ENCODE measurements at regions not wholly inside any gene's neighbourhood (a gene's known extent, or its start where the extent isn't known, plus 50 kb on each side); places are given as distances from the start of the nearest gene placed in this dataset.
A peak's percentile ranks its signal among the peaks of the same experiment; 100 is the strongest.
"Not testable (repeated sequence)": the region's sequence is repeated elsewhere in the genome, so short reads cannot be mapped to it uniquely, and the experiment has no call there.

DNA sequence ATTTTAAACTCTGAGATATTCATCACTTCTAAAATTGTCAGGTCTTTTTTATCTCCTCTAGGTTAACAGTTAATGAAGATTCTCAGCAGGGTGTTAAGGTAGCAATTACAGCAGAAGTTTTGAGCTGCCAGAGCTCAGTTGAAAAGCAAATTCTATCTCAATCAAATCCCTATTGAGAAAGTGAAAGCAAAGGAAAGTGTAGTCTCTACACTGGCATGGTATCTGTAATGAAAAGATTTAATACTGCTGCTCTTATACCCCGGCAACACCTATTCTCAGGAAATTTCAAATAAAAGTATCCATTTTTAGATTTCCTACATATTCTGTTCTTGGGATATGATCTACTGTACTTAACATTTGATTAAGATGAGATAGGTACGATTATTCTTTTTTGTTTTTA is 913.5 kb downstream of the MRPL39 start:
- DNase-seq, result no peak

GRCh38 chr21:24681456-24681855 is 925.8 kb downstream of the MRPL39 start:
- DNase-seq, result no peak

DNA sequence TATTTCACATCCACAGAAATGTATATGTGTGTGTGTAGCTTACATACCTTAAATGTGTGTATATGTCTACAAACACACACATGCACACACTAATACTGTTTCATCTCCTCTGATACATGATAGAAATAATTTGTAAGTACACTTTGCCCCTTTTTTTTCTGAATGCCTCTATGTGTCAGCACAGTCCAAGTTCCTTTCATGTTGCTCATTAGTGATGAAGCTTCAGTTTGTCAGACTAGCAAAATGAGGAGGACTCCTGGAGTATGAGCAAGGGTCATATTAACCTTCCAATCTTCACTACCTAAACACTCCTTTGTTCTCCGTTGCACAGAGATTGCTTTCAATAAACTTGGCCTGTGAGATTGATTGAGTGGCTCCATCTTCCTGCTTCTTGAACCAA is 935.4 kb downstream of the MRPL39 start:
- no peak for DNase-seq

DNA sequence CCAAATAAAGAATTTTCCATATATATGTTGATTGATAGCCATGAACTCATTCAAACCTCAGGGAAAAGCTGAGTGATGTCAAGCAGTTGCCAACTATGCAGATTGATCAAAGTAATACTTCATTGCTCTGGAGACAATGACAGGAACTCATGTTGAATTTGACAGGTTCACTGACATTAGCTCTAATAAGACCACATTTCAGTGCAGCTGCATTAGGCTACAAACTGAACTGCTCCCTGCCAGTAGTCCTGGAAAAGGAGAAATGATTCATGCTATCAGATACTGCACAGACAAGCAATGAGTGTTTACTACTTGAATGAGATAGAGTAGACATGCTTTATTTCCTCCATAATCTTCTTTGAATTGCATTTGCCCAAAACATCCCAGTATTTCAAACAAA is 948.4 kb downstream of the MRPL39 start:
- no peak for DNase-seq

- DNase-seq, result no peak
Measured at GRCh38 chr21:24658026-24658425, 949.3 kb downstream of the MRPL39 start.

- no peak for DNase-seq
Measured at GRCh38 chr21:24649691-24650090, 957.6 kb downstream of the MRPL39 start.

DNA sequence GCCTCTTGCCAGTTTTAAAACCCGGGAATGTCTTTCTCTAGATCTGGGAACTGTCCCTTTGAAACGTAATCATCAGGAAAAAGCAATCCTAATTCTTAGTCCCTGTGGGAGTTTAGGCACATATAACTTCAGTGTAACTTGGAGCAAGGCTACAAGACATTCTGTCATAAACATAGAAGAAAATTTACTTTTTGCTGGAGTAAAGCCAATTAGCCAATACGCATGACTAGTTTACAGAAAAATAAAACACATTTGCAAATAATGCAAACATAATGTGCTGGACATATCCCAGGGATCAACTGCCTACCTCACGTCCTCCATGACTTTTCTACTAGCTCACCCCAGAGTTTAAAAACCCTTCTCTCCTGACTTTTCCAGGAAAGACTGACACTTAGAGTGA is 970.6 kb downstream of the MRPL39 start:
- no peak for DNase-seq

GRCh38 chr21:24634749-24635148 is 972.5 kb downstream of the MRPL39 start:
- no peak for DNase-seq

DNA sequence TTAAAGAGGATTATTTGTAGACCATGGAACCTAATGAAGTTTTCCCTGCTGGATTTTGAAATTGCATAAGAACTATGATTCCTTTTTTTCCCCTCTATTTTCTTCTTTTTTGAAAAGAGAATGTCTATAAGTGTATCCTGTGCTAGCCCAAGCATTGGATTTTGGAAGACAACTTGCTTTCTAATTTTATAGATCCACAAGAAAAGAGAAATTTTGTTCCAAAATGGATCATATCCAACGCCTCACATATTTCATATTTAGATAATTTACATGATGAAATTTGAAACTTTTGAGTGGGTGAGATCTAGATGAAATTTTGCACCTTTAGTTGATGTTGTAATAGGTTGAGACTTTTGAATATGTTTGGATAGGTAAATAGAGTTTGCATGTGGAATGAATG is 978.7 kb downstream of the MRPL39 start:
- DNase-seq, result no peak

- DNase-seq, result no peak
Measured at GRCh38 chr21:24628046-24628445, 979.2 kb downstream of the MRPL39 start.

DNA sequence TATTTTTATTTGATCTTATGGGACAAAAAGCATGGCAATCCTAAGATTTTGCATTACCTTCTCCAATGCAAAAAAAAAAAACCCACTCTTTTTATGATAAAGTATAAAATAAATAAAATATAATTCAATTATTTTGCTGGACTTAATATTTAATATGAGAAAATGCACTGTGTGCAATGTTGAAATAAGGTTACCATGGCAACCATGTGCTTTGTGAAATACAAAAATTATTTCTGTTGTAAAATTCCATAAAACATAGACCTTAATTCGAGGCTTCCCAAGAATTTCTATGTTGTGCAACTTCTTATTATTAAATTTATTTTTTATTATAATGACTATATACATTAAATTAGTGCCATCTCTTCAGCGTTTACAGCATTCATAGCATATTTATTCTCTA is 989.5 kb downstream of the MRPL39 start:
- DNase-seq, result no peak

DNA sequence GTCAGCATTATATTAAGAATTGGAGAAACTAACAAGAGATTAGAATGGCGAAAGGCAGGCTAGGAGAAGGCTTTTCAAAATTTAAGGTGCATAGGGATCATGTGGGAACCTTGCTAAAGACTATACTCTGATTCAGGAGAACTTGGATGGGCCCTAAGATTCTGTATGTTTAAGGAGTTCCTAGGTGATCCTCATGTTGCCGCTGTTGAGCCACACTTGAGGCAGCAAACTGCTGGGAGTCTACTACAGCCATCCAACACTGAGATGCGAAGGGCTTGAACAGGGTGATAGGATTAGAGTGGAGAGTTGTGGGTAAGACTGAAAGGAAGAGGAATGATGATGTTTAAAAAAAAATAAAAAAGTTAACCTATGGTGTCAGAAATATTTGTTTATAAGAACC is 1013.2 kb downstream of the MRPL39 start:
- DNase-seq, result no peak

- no peak for DNase-seq
Measured at GRCh38 chr21:24590261-24590660, 1017.0 kb downstream of the MRPL39 start.

GRCh38 chr21:24583473-24583872 is 1023.8 kb downstream of the MRPL39 start:
- no peak for DNase-seq

DNA sequence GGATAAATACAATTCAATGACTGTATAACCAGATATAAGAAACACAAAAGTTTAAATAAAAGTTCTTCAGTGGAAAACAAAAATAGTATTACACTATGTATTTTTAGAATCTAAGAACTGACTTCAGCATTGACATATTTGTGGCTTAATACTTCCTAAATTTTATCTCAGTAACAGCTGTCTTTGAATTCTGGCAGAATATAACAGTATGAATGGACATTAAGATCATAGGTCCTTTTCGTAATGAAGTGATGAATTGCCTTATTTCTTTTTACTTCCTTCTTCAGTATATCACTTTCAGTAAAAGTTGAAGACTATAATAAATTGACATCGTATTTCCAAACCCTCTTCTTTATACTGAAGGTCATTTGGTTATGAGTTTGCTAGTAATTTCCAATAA is 1030.0 kb downstream of the MRPL39 start:
- no peak for DNase-seq

DNA sequence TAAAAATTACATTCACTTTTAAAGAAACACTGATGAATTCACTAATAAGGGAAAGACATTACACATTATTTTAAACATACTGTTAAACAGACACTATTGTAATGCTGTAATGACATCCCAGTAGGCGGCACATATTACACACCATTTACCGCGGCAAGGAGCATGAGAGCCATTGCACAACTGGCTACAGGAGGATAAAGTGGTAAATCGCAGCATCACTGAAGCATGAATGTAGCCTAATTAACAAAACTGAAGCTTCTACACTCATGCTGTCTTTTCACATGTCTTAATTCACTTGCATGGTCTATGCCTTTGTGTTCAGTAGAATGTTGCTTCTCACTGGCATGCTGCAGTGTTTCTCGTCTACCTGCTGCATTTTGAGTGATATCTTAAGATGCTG is 1046.0 kb downstream of the MRPL39 start:
- DNase-seq, result no peak

DNA sequence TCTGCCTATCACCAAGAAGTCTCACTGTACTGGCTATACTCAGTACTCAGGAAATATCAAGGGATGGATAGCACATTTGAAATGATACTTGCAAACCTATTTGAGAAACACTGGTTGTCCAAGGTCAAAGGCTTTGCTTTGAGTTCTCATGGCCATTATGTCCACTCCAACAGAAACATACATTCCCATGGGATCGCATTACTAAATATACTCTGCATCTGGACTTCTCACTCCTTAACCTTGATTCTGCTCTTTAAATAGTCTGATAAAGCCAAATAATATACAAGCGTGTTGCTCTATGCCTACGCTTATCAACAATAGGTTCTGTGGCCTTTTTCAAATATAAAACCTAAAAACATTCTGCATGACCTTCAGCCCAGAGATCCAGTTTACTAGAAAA is 1054.8 kb downstream of the MRPL39 start:
- DNase-seq, result no peak

DNA sequence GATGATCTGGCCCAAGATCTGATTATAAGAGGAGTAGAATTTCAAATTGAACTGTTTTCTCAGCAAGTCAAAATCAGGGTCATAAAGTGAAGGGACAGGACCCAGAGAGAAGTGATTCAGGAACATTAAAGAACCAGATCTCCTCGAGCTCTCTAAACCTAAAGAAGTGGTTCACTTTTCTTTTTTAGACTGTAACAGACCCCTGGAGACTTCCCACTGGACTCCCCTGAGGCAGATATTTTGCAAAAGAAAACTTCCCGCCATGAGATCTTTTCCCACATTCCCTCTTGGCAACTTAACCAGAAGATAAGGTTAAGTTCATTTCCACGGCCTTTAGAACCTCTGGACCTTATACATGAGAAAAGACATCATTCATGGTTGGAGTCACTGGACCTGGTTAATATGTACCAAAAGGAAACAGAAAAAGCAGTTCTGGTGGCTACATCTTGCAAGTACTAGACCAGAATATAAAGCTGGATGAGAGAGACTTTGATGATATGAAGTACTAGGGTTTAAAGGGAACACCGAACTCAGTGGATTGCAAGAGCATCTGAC is 1061.4 kb downstream of the MRPL39 start:
- DNase-seq, result no peak

GRCh38 chr21:24514081-24514733 is 1093.1 kb downstream of the MRPL39 start:
- DNase-seq, result peak in 1 of 2 experiments; percentile 2

DNA sequence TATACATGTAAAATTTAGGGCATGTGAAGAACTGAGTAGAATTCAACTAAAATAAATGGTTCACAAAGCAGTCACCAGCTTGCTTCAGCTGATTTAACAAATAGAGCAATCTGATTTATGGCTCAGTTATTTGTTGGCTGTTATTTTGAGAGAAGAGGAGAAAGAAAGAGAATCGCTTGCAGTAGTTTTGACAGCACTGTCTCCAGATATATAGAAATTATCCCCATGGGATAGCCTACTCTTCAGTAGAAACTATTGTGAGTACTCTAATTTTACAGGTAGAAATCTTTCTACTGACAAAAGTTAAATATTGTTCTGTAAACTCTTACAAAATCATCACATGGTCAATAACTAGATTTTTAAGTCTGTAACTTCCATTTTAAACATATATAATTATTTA is 1098.2 kb downstream of the MRPL39 start:
- DNase-seq, result no peak

- no peak for DNase-seq
Measured at GRCh38 chr21:24486973-24487372, 1120.3 kb downstream of the MRPL39 start.

- DNase-seq, result not testable (repeated sequence)
Measured at GRCh38 chr21:24483361-24483760, 1123.9 kb downstream of the MRPL39 start.

- no peak for DNase-seq
Measured at GRCh38 chr21:24470852-24471251, 1136.4 kb downstream of the MRPL39 start.

DNA sequence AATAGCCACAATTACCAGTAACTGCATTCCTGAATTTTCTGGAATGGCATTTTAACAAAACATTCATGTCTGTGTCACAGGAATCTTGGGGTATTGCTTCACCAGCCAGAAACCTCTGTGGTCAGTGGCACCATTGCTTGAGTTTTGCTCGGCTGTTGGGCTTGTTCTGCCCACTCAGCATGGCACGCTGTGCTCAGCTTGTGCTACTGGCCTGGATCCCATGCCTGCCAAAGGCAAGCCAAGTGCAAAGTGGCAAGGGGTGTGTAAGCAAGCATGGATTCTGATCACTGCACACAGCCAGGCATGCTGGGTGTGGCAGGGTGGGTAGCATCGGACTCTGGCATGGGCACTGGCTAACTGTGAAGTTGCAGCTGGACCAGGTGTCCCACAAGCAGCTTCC is 1150.9 kb downstream of the MRPL39 start:
- no peak for DNase-seq

DNA sequence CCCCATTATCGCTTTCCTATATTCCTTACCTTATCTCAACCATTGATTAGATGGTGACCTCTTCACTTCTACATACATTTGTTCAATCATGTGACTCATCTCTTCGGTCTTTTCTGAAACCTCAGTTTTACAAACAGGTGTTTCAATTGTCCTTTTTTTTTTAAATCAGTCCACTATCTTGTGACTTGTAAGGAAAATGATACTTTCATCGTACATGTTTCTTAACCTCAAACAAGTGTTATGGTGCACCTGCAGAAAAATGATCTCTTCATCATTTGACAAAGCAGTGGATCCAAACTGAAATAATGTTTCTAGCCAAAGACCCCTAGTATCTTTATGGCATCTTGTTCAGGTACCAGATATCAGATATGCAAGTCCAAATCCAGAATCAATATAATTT is 1157.2 kb downstream of the MRPL39 start:
- no peak for DNase-seq

Data from SW 1271 (cell line).